AG09319 (cell line): ENCODE measurements at regions not wholly inside any gene's neighbourhood (a gene's known extent, or its start where the extent isn't known, plus 50 kb on each side); places are given as distances from the start of the nearest gene placed in this dataset.

Experiments
- DNase-seq: peaks from one replicate; pipeline ENCODE4 v3.0.0-alpha.2; 2010; ENCODE audit warnings: low read depth; ENCODE audit errors: extremely low read depth
- TF ChIP-seq, protein P1 (sequence below): IDR thresholded peaks from 2 replicates; pipeline ENCODE4 v1.5.1; 2011; ENCODE audit warnings: low read depth, mild to moderate bottlenecking, inconsistent platforms, low read length, moderate library complexity

DNA sequence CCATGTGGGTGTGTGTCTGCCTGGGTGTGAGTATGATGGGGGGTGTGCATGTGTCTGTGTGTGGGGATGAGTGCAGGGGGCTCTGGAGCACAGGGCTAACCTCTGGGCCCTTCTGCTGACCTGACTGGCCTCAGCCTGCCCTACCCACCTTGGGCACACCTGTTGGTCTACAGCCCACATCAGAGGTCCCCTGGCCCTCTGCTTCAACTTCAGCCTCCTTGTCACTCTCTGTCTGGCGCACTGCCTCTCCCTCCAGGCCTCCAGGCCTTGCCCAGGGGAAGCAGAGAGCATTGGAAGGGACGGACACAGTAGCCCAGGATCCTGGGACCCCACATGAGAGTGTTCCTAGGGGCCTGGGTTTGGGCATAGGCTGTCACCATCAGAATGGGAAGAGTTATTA lies 115.4 kb downstream of the EFNB1 start:
- TF ChIP-seq, protein P1, sequence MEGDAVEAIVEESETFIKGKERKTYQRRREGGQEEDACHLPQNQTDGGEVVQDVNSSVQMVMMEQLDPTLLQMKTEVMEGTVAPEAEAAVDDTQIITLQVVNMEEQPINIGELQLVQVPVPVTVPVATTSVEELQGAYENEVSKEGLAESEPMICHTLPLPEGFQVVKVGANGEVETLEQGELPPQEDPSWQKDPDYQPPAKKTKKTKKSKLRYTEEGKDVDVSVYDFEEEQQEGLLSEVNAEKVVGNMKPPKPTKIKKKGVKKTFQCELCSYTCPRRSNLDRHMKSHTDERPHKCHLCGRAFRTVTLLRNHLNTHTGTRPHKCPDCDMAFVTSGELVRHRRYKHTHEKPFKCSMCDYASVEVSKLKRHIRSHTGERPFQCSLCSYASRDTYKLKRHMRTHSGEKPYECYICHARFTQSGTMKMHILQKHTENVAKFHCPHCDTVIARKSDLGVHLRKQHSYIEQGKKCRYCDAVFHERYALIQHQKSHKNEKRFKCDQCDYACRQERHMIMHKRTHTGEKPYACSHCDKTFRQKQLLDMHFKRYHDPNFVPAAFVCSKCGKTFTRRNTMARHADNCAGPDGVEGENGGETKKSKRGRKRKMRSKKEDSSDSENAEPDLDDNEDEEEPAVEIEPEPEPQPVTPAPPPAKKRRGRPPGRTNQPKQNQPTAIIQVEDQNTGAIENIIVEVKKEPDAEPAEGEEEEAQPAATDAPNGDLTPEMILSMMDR: no peak
- DNase-seq: no peak

DNA sequence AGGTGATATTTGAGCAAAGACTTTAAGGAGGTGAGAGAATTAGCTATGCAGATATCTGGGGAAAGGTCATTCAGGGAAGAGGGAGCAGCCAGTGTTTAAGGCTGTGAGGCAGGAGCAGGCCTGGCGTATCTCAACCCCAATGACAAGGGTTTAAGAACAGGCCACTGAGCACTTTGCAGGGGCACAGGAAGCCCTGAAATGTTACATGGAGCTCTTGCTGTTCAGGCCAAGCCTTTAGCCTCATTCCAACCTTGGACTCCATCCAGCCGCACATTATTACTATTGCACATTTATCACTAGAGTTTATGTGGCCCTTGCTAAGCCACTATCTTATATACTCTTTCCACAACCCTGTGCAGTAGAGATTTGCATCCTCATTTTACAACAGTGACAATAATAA lies 114.0 kb downstream of the EFNB1 start:
- TF ChIP-seq, protein P1: no peak
- DNase-seq: no peak

DNA sequence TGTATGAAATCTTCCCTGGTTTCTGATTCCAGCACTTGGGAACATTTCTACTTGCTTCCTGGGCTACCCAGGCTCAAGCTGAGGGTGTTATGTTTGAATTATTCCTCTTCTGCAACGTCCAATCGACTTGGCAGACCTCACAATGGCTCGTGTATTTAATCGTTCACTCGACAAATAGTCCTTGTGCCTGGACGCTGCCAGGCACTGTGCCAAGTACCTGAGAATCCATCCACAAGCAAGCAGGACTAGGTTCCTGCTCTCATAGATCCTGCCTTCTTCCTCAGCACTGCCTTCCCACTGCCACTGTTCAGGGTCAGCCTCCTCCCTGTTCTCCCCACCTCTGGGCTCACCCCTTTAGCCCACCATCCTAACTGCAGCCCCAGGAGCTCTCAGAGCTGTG lies 113.3 kb downstream of the EFNB1 start:
- TF ChIP-seq, protein P1: no peak
- no peak for DNase-seq

DNA sequence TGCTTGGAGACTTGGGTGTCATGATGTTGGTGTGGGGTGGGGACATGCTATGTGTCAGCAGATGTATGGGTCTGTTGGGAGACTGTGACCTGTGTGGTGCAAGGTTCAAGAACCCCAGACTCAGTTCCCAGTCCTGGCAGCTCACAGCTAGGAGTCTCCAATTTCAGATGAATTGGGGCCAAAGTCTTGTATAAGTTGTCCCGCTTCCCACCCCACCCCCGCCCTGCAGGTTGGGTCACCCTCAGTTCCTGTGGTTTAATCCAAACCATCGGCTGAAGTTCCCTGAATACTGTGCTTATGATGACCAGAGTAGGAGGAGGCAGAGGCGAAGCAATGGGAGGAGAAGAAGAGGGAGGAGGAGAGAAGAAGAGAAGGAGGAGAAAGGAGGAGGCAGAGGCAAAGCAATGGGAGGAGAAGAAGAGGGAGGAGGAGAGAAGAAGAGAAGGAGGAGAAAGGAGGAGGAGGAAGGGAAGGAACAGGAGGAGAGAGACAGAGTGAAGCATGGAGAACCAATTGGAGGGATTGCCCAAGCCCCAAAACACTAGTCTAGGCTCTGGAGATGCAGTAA lies 112.6 kb downstream of the EFNB1 start:
- TF ChIP-seq, protein P1: no peak
- DNase-seq: no peak

DNA sequence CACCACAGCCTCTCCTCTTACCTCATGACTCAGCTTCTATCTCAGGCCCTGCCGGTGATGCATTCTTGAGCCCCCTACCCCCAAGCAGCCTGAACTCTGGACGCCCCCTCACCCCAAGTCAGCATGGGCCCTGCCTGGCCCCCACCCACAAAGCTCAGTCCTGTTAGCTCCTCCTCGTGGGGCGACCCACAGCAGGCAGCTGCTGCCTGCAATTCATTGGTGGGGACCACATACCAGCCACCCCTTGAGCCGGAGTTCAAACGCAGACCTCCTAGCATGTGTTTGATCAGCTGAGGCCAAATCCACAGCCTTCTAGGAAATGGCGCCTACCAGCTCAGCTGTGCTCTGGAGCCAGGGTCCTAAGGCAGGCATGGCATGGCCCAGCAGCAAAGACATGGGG lies 111.8 kb downstream of the EFNB1 start:
- TF ChIP-seq, protein P1: no peak
- no peak for DNase-seq

DNA sequence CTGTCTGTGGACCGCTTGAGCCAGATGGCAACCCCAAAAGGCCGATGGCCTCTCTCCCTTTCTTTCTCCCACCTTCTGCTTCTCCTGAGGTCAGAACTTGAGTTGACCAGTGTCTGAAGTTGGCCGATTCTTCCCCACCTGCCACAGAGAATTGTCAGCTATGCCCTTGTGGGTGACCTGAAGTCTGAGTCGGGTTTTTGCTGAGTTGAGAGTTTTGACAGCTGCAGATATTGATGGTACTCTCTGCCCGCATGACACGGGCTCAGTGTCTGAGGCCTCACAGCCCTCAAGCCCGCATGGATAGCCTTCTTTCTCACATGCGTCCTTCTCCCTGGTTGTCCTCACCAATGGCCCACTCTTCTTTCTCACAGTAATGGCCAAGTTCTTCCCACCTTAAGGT lies 111.0 kb downstream of the EFNB1 start:
- TF ChIP-seq, protein P1: no peak
- no peak for DNase-seq

DNA sequence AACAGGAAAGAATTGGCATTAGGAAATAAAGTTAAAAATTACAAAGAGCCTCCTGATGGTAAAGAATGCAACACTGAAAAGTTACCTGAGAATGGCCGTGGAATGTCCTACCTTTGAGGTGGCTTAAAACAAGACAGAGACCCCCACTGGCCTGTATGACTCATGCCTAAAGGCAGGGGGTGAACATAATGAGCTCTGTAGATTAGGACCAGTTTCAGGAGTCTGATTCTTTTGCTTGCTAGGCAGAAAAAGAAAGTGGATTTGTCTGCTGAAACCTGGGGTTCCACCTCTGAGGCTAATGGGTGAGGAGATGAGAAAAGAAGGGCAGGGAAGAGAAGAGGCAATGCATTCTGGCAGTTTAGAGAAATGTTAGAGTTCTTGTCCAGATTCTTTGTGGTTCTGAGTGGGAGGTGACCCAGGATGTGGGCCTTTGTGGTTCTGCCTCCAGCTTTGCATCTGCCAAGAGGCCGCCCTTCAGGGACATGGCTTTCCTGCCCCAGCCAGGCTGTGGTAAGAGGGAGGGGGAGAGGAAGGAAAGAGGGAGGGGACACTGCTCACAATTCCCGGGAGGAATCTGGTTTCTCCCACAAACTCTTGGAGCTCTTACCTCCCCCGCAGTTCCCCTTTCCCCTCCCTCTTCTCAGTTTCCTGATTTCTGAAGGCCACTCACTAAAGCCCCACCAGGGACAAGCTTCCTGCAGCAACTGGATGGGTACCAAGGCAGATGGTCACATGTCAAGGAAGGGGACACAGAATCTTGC lies 109.6 kb downstream of the EFNB1 start:
- TF ChIP-seq, protein P1: no peak
- DNase-seq: no peak
